ELF-1 (cell line): ENCODE measurements at regions not wholly inside any gene's neighbourhood (a gene's known extent, or its start where the extent isn't known, plus 50 kb on each side); places are given as distances from the start of the nearest gene placed in this dataset.

Experiments
- DNase-seq: peaks from one replicate; pipeline ENCODE4 v3.0.0-alpha.2; 2016; ENCODE audit warnings: low read depth, low spot score

- DNase-seq, result no peak
Measured at GRCh38 chr15:73001840-73002239, 50.4 kb upstream of the NEO1 start.

GRCh38 chr15:73000293-73000692, 52.0 kb upstream of the NEO1 start:
- DNase-seq, result no peak

- DNase-seq, result no peak
Measured at GRCh38 chr15:72999586-72999985, 52.7 kb upstream of the NEO1 start.

GRCh38 chr15:72998681-72999466, 53.4 kb upstream of the NEO1 start:
- no peak for DNase-seq

- peak; percentile 36 for DNase-seq
Measured at GRCh38 chr15:72998226-72998625, 54.0 kb upstream of the NEO1 start.

- DNase-seq, result no peak
Measured at GRCh38 chr15:72995849-72996248, 56.4 kb upstream of the NEO1 start.

GRCh38 chr15:72994534-72995177, 57.6 kb upstream of the NEO1 start:
- peak; percentile 42 for DNase-seq

GRCh38 chr15:72992841-72993252, 59.4 kb upstream of the NEO1 start:
- no peak for DNase-seq

GRCh38 chr15:72991026-72991425, 61.2 kb upstream of the NEO1 start:
- DNase-seq, result no peak

- no peak for DNase-seq
Measured at GRCh38 chr15:72983801-72984545, 68.3 kb upstream of the NEO1 start.

GRCh38 chr15:72982714-72983113, 69.5 kb upstream of the NEO1 start:
- DNase-seq, result no peak

- no peak for DNase-seq
Measured at GRCh38 chr15:72980661-72981060, 71.6 kb upstream of the NEO1 start.

GRCh38 chr15:72979791-72980190, 72.5 kb upstream of the NEO1 start:
- no peak for DNase-seq

- DNase-seq, result no peak
Measured at GRCh38 chr15:72979308-72979707, 73.0 kb upstream of the NEO1 start.

GRCh38 chr15:72978223-72978622, 74.0 kb upstream of the NEO1 start:
- DNase-seq, result no peak

GRCh38 chr15:72972362-72972761, 79.9 kb upstream of the NEO1 start:
- DNase-seq, result no peak

- DNase-seq, result no peak
Measured at GRCh38 chr15:72971766-72972165, 80.5 kb upstream of the NEO1 start.

- DNase-seq, result no peak
Measured at GRCh38 chr15:72970933-72971760, 81.1 kb upstream of the NEO1 start.

GRCh38 chr15:72968531-72968922, 83.7 kb upstream of the NEO1 start:
- peak; percentile 39 for DNase-seq

- peak; percentile 95 for DNase-seq
Measured at GRCh38 chr15:72967811-72968530, 84.3 kb upstream of the NEO1 start.

- DNase-seq, result no peak
Measured at GRCh38 chr15:72967397-72967796, 84.9 kb upstream of the NEO1 start.
